Tibial nerve (tissue), 4 donors: ENCODE measurements at regions not wholly inside any gene's neighbourhood (a gene's known extent, or its start where the extent isn't known, plus 50 kb on each side); places are given as distances from the start of the nearest gene placed in this dataset.

Experiments used
- DNase-seq, 2 donors: peaks; one replicate each; pipeline ENCODE4 v3.0.0-alpha.2; 2019; ENCODE audit warnings: low spot score in 2 of 2
- H3K27ac ChIP-seq, 4 donors: fragments of 200-600 bp; sonication (generic) in 3 of 4; one replicate each; pipeline ENCODE4 v1.5.1; 2017 to 2019; ENCODE audit warnings: mild to moderate bottlenecking in 1 of 4
- H3K27me3 ChIP-seq, 2 donors: fragments of 200-600 bp; sonication (generic) in 1 of 2; one replicate each; pipeline versions ENCODE4 v1.5.1 to v1.6.0; 2017 to 2019
- H3K36me3 ChIP-seq, 3 donors: fragments of 200-600 bp; sonication (generic); one replicate each; pipeline ENCODE4 v1.5.1; 2018 to 2019
- H3K4me1 ChIP-seq, 4 donors: fragments of 200-600 bp; sonication (generic) in 3 of 4; one replicate each; pipeline ENCODE4 v1.5.1; 2017 to 2019
- H3K4me3 ChIP-seq, 4 donors: fragments of 200-600 bp; sonication (generic) in 3 of 4; one replicate each; pipeline ENCODE4 v1.5.1; 2017 to 2019; ENCODE audit warnings: mild to moderate bottlenecking in 1 of 4, moderate library complexity in 1 of 4
- H3K9me3 ChIP-seq, 4 donors: fragments of 200-600 bp; sonication (generic) in 3 of 4; one replicate each; pipeline ENCODE4 v1.5.1; 2017 to 2019
- EP300 ChIP-seq, 2 donors: sonication (generic); formaldehyde crosslinking; IDR thresholded peaks; one replicate each; pipeline ENCODE4 v1.6.1; 2017; ENCODE audit warnings: antibody characterized with exemption in 2 of 2, mild to moderate bottlenecking in 1 of 2
- POLR2A ChIP-seq, 2 donors: fragments of 450-650 bp; IDR thresholded peaks; one replicate each; pipeline ENCODE4 v1.6.1; 2017; ENCODE audit warnings: antibody characterized with exemption in 2 of 2, mild to moderate bottlenecking in 2 of 2, moderate library complexity in 2 of 2
- WGBS, 2 donors: methylation state at CpG; one replicate each; pipeline ENCODE4 v1.1.5; 2018; 5-methylcytosine and 5-hydroxymethylcytosine counted together
- TF ChIP-seq, protein P1 (sequence below), 5 experiments: fragments of 200-600 bp in 3 of 5; fragments of 450-650 bp in 2 of 5; sonication (generic) in 3 of 5; IDR thresholded peaks; one replicate each; pipeline ENCODE4 v1.5.1; 2016 to 2019; ENCODE audit warnings: antibody characterized with exemption in 5 of 5, mild to moderate bottlenecking in 3 of 5, moderate library complexity in 2 of 5

DNA sequence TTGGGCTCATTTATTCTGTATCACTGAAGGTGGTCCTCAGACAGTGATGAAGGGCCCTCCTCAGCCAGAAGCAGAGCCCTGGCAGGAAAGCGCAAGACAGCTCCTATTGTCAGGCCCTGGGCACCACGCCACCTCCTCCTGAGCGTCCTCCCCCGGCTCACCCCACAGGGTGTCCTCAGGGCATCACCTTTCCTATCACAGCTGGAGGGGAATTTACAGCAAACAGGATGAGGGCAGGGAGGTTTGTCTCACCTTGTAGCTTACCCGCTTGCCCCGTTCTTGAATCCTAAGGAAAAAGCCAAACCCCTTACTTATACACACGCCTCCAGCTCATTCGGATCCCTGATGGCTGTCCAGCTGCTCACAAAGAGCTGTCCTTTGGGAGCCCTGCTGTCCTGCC, 50.2 kb upstream of the LANCL2 start:
- 68 to 69% methylated on average over 8 of the region's 8 CpGs for WGBS, 2 donors
- TF ChIP-seq EP300 (IDR thresholded peaks at IDR 0.05) (no peak), POLR2A (IDR thresholded peaks at IDR 0.05) (no peak)
- TF ChIP-seq, protein P1, sequence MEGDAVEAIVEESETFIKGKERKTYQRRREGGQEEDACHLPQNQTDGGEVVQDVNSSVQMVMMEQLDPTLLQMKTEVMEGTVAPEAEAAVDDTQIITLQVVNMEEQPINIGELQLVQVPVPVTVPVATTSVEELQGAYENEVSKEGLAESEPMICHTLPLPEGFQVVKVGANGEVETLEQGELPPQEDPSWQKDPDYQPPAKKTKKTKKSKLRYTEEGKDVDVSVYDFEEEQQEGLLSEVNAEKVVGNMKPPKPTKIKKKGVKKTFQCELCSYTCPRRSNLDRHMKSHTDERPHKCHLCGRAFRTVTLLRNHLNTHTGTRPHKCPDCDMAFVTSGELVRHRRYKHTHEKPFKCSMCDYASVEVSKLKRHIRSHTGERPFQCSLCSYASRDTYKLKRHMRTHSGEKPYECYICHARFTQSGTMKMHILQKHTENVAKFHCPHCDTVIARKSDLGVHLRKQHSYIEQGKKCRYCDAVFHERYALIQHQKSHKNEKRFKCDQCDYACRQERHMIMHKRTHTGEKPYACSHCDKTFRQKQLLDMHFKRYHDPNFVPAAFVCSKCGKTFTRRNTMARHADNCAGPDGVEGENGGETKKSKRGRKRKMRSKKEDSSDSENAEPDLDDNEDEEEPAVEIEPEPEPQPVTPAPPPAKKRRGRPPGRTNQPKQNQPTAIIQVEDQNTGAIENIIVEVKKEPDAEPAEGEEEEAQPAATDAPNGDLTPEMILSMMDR (IDR thresholded peaks at IDR 0.05) = no peak
- H3K4me3 ChIP-seq = no peak overlapping the region
- no peaks in the 10 kb centered on the region for H3K9me3 ChIP-seq
- H3K27ac ChIP-seq = no peak overlapping the region
- DNase-seq = no peak
- H3K27me3 ChIP-seq = no peaks in the 10 kb centered on the region
- no peaks in the 10 kb centered on the region for H3K4me1 ChIP-seq
- no peaks in the 10 kb centered on the region for H3K36me3 ChIP-seq
